Activated T-helper 17 cell treated with anti-CD3 and anti-CD28 coated beads, Interleukin-2, amount 50 U/mL, for 72 hours (primary cell): ENCODE measurements at regions not wholly inside any gene's neighbourhood (a gene's known extent, or its start where the extent isn't known, plus 50 kb on each side); places are given as distances from the start of the nearest gene placed in this dataset.

Experiments used
- ATAC-seq: fragments of 150-1000 bp; cut with Tn5 transposase; replicated peaks from 2 replicates; pipeline ENCODE4 v1.10.0; 2021; ENCODE audit warnings: mild to moderate bottlenecking, moderate library complexity
- H3K27ac Mint-ChIP-seq: one replicate; pipeline ENCODE4 v1.8.0; 2022; ENCODE audit warnings: mixed read lengths
- H3K27me3 Mint-ChIP-seq: one replicate; pipeline ENCODE4 v1.8.0; 2022; ENCODE audit warnings: mixed read lengths
- H3K36me3 Mint-ChIP-seq: one replicate; pipeline ENCODE4 v1.8.0; 2022; ENCODE audit warnings: low read depth, mild to moderate bottlenecking, mixed read lengths
- H3K4me1 Mint-ChIP-seq: one replicate; pipeline ENCODE4 v1.8.0; 2022; ENCODE audit warnings: mixed read lengths
- H3K4me3 Mint-ChIP-seq: one replicate; pipeline ENCODE4 v1.8.0; 2022; ENCODE audit warnings: mild to moderate bottlenecking, mixed read lengths
- H3K9me3 Mint-ChIP-seq: one replicate; pipeline ENCODE4 v1.8.0; 2022; ENCODE audit warnings: mixed read lengths

DNA sequence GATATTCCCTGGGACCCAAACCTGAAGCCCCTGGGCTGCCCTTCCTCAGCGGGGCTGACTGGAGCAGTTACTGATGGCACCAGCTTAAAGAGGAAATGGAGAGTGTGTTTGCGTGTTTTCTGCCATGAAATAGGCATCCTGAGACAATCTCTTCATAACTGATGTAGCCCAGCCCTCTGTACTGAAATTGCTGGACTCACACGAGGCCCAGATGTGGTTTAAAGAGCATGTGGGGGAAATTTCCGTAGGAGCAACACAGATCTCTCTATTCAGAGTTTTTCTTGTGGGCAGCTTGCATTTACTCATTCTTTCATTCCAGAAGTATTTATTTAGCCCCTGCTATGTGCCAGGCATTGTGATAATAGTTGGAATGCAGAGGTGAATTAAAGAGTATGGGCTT, 782.1 kb upstream of the TBX3 start:
- Mint-ChIP-seq H3K27me3 (no peaks in the 10 kb centered on the region), H3K36me3 (no peaks in the 10 kb centered on the region), H3K4me3 (no peak overlapping the region), H3K27ac (no peak overlapping the region), H3K4me1 (no peaks in the 10 kb centered on the region), H3K9me3 (peaks cover 7% of the 10 kb centered on the region)
- no peak for ATAC-seq

GRCh38 chr12:115464661-115465060, 780.7 kb upstream of the TBX3 start:
- H3K4me1 Mint-ChIP-seq: no peaks in the 10 kb centered on the region
- H3K27ac Mint-ChIP-seq: no peak overlapping the region
- H3K4me3 Mint-ChIP-seq: no peak overlapping the region
- H3K27me3 Mint-ChIP-seq: no peaks in the 10 kb centered on the region
- no peak for ATAC-seq
- H3K9me3 Mint-ChIP-seq: peaks cover 7% of the 10 kb centered on the region
- H3K36me3 Mint-ChIP-seq: no peaks in the 10 kb centered on the region

GRCh38 chr12:115464111-115464581, 780.2 kb upstream of the TBX3 start:
- H3K4me3 Mint-ChIP-seq: no peak overlapping the region
- H3K9me3 Mint-ChIP-seq: peaks cover 7% of the 10 kb centered on the region
- H3K27ac Mint-ChIP-seq: no peak overlapping the region
- H3K4me1 Mint-ChIP-seq: no peaks in the 10 kb centered on the region
- H3K36me3 Mint-ChIP-seq: no peaks in the 10 kb centered on the region
- no peaks in the 10 kb centered on the region for H3K27me3 Mint-ChIP-seq
- no peak for ATAC-seq

GRCh38 chr12:115461401-115461800, 777.4 kb upstream of the TBX3 start:
- no peak for ATAC-seq
- Mint-ChIP-seq H3K27ac (no peak overlapping the region), H3K4me3 (no peak overlapping the region), H3K4me1 (no peaks in the 10 kb centered on the region), H3K27me3 (no peaks in the 10 kb centered on the region), H3K9me3 (peaks cover 12% of the 10 kb centered on the region), H3K36me3 (no peaks in the 10 kb centered on the region)

DNA sequence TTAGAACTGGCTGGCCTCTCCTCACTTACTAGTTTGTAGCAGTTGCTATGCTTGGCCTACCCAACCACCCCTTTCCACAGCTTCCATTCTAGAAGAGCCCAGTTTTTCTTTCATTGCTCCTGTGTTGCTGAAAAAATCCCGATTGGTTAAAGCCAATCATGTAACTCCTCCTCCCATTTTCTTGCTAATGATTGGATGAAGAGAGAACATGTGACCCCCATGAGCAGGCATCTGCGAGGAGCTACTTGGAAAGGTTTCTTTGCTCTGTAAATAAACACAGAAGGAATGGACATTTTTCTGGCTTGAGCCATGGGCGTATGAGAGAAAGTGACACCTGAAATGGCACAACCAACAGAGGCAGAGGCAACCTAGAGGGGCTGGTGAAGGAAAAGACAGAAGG, 773.8 kb upstream of the TBX3 start:
- Mint-ChIP-seq H3K4me1 (no peaks in the 10 kb centered on the region), H3K4me3 (no peak overlapping the region), H3K27me3 (peaks cover under 1% of the 10 kb centered on the region), H3K9me3 (peaks cover 8% of the 10 kb centered on the region), H3K27ac (no peak overlapping the region), H3K36me3 (no peaks in the 10 kb centered on the region)
- no peak for ATAC-seq

- Mint-ChIP-seq H3K36me3 (no peaks in the 10 kb centered on the region), H3K27me3 (peaks cover 7% of the 10 kb centered on the region)
- no peak for ATAC-seq
These were observed 773.1 kb upstream of the TBX3 start for GRCh38 chr12:115456946-115457689.

DNA sequence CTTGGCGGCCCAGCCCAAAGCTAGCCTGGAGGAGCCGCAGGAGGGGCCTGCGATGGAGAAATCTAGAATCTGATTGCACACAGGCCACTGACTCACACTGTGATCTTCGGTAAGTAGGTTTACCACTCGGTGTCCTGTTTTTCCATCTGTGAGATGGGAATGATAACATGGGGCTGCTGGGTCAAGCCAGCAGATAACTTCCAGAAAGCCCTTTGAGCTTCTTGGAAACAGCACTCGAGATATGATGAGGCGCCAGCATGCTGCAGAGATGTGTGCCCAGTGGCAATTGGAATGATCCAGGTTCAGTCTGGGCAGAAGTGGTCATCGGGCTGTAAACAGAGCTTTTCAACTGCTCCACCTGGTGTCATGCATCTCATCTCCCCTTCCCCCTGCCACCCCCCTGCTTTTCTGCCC, 771.3 kb upstream of the TBX3 start:
- Mint-ChIP-seq H3K27ac (no peak overlapping the region), H3K36me3 (no peaks in the 10 kb centered on the region), H3K4me3 (no peak overlapping the region), H3K27me3 (peaks cover 15% of the 10 kb centered on the region), H3K9me3 (peaks cover 11% of the 10 kb centered on the region), H3K4me1 (peaks cover 6% of the 10 kb centered on the region)
- ATAC-seq: no peak

More at GRCh38 chr12:115456946-115457689, 773.1 kb upstream of the TBX3 start:
- Mint-ChIP-seq H3K4me1 (peaks cover 5% of the 10 kb centered on the region), H3K9me3 (peaks cover 8% of the 10 kb centered on the region), H3K27ac (no peak overlapping the region), H3K4me3 (no peak overlapping the region)

DNA sequence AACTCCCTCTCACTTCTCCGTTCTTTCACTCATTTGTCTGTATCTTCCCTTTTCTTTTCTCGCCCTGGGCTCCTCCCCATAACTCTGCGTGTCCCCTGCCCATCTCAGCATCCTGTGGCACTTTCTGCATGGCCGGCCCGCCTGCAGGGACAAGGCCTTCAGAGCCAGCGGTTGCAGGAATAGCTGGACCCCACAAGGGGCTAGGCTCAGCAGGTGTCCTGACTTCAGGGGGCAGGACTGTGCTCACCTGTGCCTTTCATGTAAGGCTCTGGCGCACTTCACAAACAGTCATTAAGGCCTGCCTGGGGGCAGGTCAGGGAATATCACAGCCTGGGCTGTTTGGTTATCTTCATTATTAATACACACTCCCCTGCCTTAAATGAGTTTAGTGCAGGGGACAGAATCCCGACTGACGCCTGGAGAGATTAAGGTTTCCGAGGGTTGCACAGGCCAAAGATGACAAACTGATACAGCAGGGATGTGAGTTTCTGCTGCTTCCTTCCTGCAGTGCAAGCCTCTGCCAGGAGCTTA, 768.8 kb upstream of the TBX3 start:
- H3K9me3 Mint-ChIP-seq: peaks cover 17% of the 10 kb centered on the region
- H3K4me1 Mint-ChIP-seq: peaks cover 6% of the 10 kb centered on the region
- H3K4me3 Mint-ChIP-seq: no peak overlapping the region
- H3K27ac Mint-ChIP-seq: no peak overlapping the region
- peaks cover 21% of the 10 kb centered on the region for H3K27me3 Mint-ChIP-seq
- ATAC-seq: no peak
- H3K36me3 Mint-ChIP-seq: no peaks in the 10 kb centered on the region

- ATAC-seq: no peak
- H3K4me1 Mint-ChIP-seq: peaks cover 6% of the 10 kb centered on the region
- peaks cover 17% of the 10 kb centered on the region for H3K9me3 Mint-ChIP-seq
- H3K4me3 Mint-ChIP-seq: no peak overlapping the region
- H3K27ac Mint-ChIP-seq: no peak overlapping the region
- no peaks in the 10 kb centered on the region for H3K36me3 Mint-ChIP-seq
- peaks cover 21% of the 10 kb centered on the region for H3K27me3 Mint-ChIP-seq
These were observed 768.1 kb upstream of the TBX3 start for GRCh38 chr12:115451780-115452736.

- Mint-ChIP-seq H3K4me3 (no peak overlapping the region), H3K9me3 (peaks cover 10% of the 10 kb centered on the region), H3K36me3 (no peaks in the 10 kb centered on the region), H3K4me1 (peaks cover 6% of the 10 kb centered on the region), H3K27ac (no peak overlapping the region), H3K27me3 (peaks cover 21% of the 10 kb centered on the region)
- no peak for ATAC-seq
These were observed 767.3 kb upstream of the TBX3 start for GRCh38 chr12:115451151-115451779.

DNA sequence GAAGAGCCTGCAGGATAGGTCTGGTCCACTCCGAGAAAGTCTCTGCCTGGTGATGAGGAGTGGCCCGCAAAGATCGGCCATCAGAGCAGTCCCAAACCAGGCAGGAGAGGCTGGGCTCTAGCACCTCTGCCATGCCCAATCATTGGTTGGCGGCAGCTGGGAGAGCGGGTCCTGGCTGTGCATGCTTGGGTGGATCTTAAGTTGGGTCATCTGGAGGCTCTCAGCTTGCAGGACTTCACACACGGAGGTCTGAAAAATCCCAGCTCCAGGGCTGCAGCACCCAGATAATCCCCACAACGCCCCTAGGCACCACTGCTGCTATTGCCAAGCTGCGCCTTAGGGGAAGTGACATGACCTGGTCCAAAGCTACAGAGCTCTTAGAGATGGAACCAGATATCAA, 766.7 kb upstream of the TBX3 start:
- Mint-ChIP-seq H3K4me1 (peaks cover 6% of the 10 kb centered on the region), H3K4me3 (no peak overlapping the region), H3K36me3 (no peaks in the 10 kb centered on the region), H3K27ac (no peak overlapping the region), H3K27me3 (peaks cover 21% of the 10 kb centered on the region), H3K9me3 (peaks cover 9% of the 10 kb centered on the region)
- ATAC-seq: no peak

- ATAC-seq: no peak
- peaks cover 9% of the 10 kb centered on the region for H3K9me3 Mint-ChIP-seq
- H3K36me3 Mint-ChIP-seq: no peaks in the 10 kb centered on the region
- H3K27me3 Mint-ChIP-seq: peaks cover 21% of the 10 kb centered on the region
- H3K4me1 Mint-ChIP-seq: peaks cover 6% of the 10 kb centered on the region
- no peak overlapping the region for H3K27ac Mint-ChIP-seq
- H3K4me3 Mint-ChIP-seq: no peak overlapping the region
These were observed 766.0 kb upstream of the TBX3 start for GRCh38 chr12:115450017-115450416.

DNA sequence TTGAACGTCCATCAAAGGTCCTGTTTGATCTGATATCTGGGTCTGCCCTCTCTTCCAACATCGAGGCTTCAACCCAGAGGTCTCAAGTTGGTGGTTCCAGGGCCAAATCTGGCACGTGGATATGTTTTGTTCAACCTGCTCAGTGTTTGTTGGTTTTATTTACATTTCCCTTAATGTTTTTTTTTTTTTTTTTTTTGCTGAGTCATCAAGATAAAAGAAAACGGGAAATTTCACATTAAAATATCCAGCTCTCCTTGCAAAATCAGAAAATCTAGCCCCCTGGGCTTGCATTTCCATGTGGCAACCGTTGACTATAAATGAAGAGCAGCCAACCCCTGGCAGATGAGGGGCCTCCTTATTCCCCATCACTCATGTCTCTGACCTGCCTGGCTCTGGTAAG, 765.6 kb upstream of the TBX3 start:
- no peak for ATAC-seq
- Mint-ChIP-seq H3K27me3 (peaks cover 21% of the 10 kb centered on the region), H3K4me1 (peaks cover 6% of the 10 kb centered on the region), H3K27ac (no peak overlapping the region), H3K9me3 (peaks cover 9% of the 10 kb centered on the region), H3K36me3 (no peaks in the 10 kb centered on the region), H3K4me3 (no peak overlapping the region)

DNA sequence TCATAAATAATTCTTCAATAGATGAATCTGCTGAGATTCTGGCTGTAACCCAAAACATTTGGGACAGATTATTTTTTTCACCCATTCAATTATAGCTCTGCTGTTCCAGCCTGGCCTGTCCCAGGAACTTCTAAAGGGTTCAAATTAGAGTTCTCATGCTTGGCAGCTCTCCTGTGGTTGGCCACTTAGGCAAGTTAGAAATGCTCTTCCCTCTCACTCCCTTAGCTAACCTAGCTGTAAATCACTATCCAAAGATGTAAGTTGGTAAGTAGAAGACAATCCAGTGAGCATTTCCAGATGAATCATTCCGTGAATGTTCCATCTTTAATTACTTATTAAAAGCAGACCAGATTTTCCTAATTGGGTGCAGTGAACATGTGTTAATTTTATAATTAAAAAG, 760.4 kb upstream of the TBX3 start:
- Mint-ChIP-seq H3K27ac (no peak overlapping the region), H3K36me3 (no peaks in the 10 kb centered on the region), H3K4me1 (no peaks in the 10 kb centered on the region), H3K4me3 (no peak overlapping the region), H3K9me3 (no peaks in the 10 kb centered on the region), H3K27me3 (no peaks in the 10 kb centered on the region)
- no peak for ATAC-seq
